Uterus (tissue), 3 donors: ENCODE measurements at regions not wholly inside any gene's neighbourhood (a gene's known extent, or its start where the extent isn't known, plus 50 kb on each side); places are given as distances from the start of the nearest gene placed in this dataset.
"Not testable (repeated sequence)": the region's sequence is repeated elsewhere in the genome, so short reads cannot be mapped to it uniquely, and the experiment has no call there.

ENCODE experiments used
- DNase-seq, 2 donors: peaks; one replicate each; pipeline ENCODE4 v3.0.0-alpha.2; 2019 to 2020
- H3K27ac ChIP-seq, 2 donors: fragments of 200-600 bp; sonication (generic); 1 replicate in 1 of 2; 2 replicates in 1 of 2; pipeline ENCODE4 v1.5.1; 2016 to 2018
- H3K27me3 ChIP-seq, 2 donors: fragments of 200-600 bp; sonication (generic); one replicate each; pipeline ENCODE4 v1.5.1; 2018 to 2019; ENCODE audit warnings: control low read depth in 1 of 2
- H3K36me3 ChIP-seq, 2 donors: fragments of 200-600 bp; sonication (generic); one replicate each; pipeline ENCODE4 v1.5.1; 2019; ENCODE audit warnings: control low read depth in 1 of 2
- H3K4me1 ChIP-seq, 2 donors: fragments of 200-600 bp; sonication (generic); one replicate each; pipeline ENCODE4 v1.5.1; 2018 to 2019; ENCODE audit warnings: control low read depth in 1 of 2
- H3K4me3 ChIP-seq, 2 donors: fragments of 200-600 bp; sonication (generic); 1 replicate in 1 of 2; 2 replicates in 1 of 2; pipeline ENCODE4 v1.5.1; 2018 to 2019; ENCODE audit warnings: mild to moderate bottlenecking in 1 of 2
- H3K9me3 ChIP-seq, 2 donors: fragments of 200-600 bp; sonication (generic); one replicate each; pipeline ENCODE4 v1.5.1; 2019; ENCODE audit warnings: control low read depth in 1 of 2
- CTCF ChIP-seq, 4 experiments: fragments of 200-600 bp in 2 of 4; fragments of 450-650 bp in 2 of 4; sonication (generic) in 2 of 4; IDR thresholded peaks; one replicate each; pipeline ENCODE4 v1.5.1; 2016 to 2019; ENCODE audit warnings: antibody characterized with exemption in 4 of 4, mild to moderate bottlenecking in 2 of 4, moderate library complexity in 1 of 4
- POLR2A ChIP-seq, 2 donors: fragments of 450-650 bp; IDR thresholded peaks; one replicate each; pipeline ENCODE4 v1.6.1; 2016; ENCODE audit warnings: antibody characterized with exemption in 2 of 2, mild to moderate bottlenecking in 1 of 2, moderate library complexity in 1 of 2
- intact Hi-C: fragments of 100-400 bp; cut with DNase I; formaldehyde crosslinking; loops from one replicate; pipeline ENCODE4 v1.15.1; 2023; ENCODE audit warnings: low total_unique reads
- donor health status: DM: yes; HTN: yes; CAD: no.

- no peak overlapping the region for H3K4me3 ChIP-seq
- TF ChIP-seq POLR2A (IDR thresholded peaks at IDR 0.05) (no peak), CTCF (IDR thresholded peaks at IDR 0.05) (no peak)
- no peaks in the 10 kb centered on the region for H3K36me3 ChIP-seq
- no peaks in the 10 kb centered on the region for H3K4me1 ChIP-seq
- H3K27me3 ChIP-seq = no peaks in the 10 kb centered on the region
- intact Hi-C loops = no loop called here
- no peak overlapping the region for H3K27ac ChIP-seq
- DNase-seq = no peak
- H3K9me3 ChIP-seq = no peaks in the 10 kb centered on the region
Measured at GRCh38 chr1:166488327-166488726, 321.5 kb upstream of the FAM78B start.

GRCh38 chr1:166489356-166489669, 322.5 kb upstream of the FAM78B start:
- H3K9me3 ChIP-seq = no peaks in the 10 kb centered on the region
- H3K4me3 ChIP-seq = no peak overlapping the region
- intact Hi-C loops = no loop called here
- peak overlapping the region in 1 of 2 donors; percentile 54 for H3K27ac ChIP-seq
- H3K4me1 ChIP-seq = no peaks in the 10 kb centered on the region
- no peak for TF ChIP-seq POLR2A (IDR thresholded peaks at IDR 0.05)
- TF ChIP-seq CTCF (IDR thresholded peaks at IDR 0.05) = no peak
- DNase-seq = no peak
- no peaks in the 10 kb centered on the region for H3K27me3 ChIP-seq
- H3K36me3 ChIP-seq = no peaks in the 10 kb centered on the region

GRCh38 chr1:166489670-166490436, 323.1 kb upstream of the FAM78B start:
- intact Hi-C loops = no loop called here
- H3K36me3 ChIP-seq = no peaks in the 10 kb centered on the region

GRCh38 chr1:166490437-166490991, 323.7 kb upstream of the FAM78B start:
- H3K36me3 ChIP-seq = no peaks in the 10 kb centered on the region
- TF ChIP-seq POLR2A (IDR thresholded peaks at IDR 0.05) = no peak
- no peak for TF ChIP-seq CTCF (IDR thresholded peaks at IDR 0.05)
- H3K27ac ChIP-seq = no peak overlapping the region
- H3K9me3 ChIP-seq = no peaks in the 10 kb centered on the region
- no peak for DNase-seq
- intact Hi-C loops = no loop called here
- H3K4me3 ChIP-seq = peak overlapping the region in 1 of 2 donors; percentile 26
- H3K27me3 ChIP-seq = no peaks in the 10 kb centered on the region
- H3K4me1 ChIP-seq = no peaks in the 10 kb centered on the region

More at GRCh38 chr1:166489670-166490436, 323.1 kb upstream of the FAM78B start:
- Histone ChIP-seq H3K9me3 (no peaks in the 10 kb centered on the region), H3K4me3 (peak overlapping the region in 1 of 2 donors; percentile 26), H3K27me3 (no peaks in the 10 kb centered on the region), H3K27ac (peak overlapping the region in 1 of 2 donors; percentile 54), H3K4me1 (no peaks in the 10 kb centered on the region)
- TF ChIP-seq CTCF (IDR thresholded peaks at IDR 0.05) = no peak
- peak in 1 of 2 donors; percentile 14 for DNase-seq

- DNase-seq, H3K27me3 ChIP-seq, H3K36me3 ChIP-seq, H3K4me3 ChIP-seq, H3K9me3 ChIP-seq, intact Hi-C loops, H3K27ac ChIP-seq, H3K4me1 ChIP-seq: not testable (repeated sequence)
Measured at GRCh38 chr1:166493765-166494164, 327.0 kb upstream of the FAM78B start.
